ENCODE measurements at regions not wholly inside any gene's neighbourhood (a gene's known extent, or its start where the extent isn't known, plus 50 kb on each side); places are given as distances from the start of the nearest gene placed in this dataset.

DNA sequence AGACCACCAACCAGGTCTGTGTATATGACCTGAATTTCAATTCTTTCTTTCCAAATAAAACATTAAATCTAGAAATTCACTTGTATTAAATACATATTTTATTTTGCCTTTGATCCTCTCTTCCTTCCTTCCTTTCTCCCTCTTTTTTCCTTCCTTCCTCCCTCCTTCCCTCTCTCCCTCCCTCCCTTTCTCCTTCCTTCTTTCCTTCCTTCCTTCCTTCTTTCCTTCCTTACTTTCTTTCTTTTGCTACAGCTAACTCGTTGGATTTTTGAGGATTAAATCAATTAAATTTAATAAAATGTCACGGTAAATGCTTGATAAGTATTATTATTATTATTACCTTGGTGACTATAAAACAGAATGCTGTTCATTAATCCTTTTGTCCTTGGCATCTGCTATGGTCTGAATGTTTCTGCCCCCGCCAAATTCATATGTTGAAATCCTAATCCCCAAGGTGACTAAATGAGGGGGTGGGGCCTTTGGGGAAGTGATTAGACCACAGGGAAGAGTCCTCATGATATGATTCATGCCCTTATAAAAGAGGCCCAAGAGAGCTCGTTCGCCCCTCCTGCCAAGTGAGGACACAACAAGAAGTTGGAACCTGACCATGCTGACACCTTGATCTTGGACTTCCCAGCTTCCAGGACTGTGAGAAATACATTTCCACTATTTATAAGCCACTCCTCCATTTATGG lies 67.6 kb upstream of the BTBD3 start:
- no peak overlapping the region for H3K27ac ChIP-seq
- H4K20me1 ChIP-seq (ENCODE audit: insufficient read depth), result no peaks in the 10 kb centered on the region
- no peaks in the 10 kb centered on the region for H3K27me3 ChIP-seq (ENCODE audit: insufficient read depth, low read depth)
- no peak overlapping the region for H3K9ac ChIP-seq
- H3K4me1 ChIP-seq (ENCODE audit: low read depth, poor library complexity, severe bottlenecking), result no peaks in the 10 kb centered on the region
- no peak overlapping the region for H2AFZ ChIP-seq (ENCODE audit: low read depth)
- TF ChIP-seq, protein P1, sequence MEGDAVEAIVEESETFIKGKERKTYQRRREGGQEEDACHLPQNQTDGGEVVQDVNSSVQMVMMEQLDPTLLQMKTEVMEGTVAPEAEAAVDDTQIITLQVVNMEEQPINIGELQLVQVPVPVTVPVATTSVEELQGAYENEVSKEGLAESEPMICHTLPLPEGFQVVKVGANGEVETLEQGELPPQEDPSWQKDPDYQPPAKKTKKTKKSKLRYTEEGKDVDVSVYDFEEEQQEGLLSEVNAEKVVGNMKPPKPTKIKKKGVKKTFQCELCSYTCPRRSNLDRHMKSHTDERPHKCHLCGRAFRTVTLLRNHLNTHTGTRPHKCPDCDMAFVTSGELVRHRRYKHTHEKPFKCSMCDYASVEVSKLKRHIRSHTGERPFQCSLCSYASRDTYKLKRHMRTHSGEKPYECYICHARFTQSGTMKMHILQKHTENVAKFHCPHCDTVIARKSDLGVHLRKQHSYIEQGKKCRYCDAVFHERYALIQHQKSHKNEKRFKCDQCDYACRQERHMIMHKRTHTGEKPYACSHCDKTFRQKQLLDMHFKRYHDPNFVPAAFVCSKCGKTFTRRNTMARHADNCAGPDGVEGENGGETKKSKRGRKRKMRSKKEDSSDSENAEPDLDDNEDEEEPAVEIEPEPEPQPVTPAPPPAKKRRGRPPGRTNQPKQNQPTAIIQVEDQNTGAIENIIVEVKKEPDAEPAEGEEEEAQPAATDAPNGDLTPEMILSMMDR (conservative IDR thresholded peaks at IDR 0.05; ENCODE audit: low read depth, low read length), result no peak
- H3K4me3 ChIP-seq (IDR thresholded peaks at IDR 0.05; ENCODE audit: insufficient read depth, low read depth, low read length), result no peak overlapping the region
- H3K4me2 ChIP-seq, result no peak overlapping the region
- no peaks in the 10 kb centered on the region for H3K79me2 ChIP-seq (ENCODE audit: insufficient read depth, low read depth)
- H3K36me3 ChIP-seq (ENCODE audit: insufficient read depth), result no peaks in the 10 kb centered on the region

DNA sequence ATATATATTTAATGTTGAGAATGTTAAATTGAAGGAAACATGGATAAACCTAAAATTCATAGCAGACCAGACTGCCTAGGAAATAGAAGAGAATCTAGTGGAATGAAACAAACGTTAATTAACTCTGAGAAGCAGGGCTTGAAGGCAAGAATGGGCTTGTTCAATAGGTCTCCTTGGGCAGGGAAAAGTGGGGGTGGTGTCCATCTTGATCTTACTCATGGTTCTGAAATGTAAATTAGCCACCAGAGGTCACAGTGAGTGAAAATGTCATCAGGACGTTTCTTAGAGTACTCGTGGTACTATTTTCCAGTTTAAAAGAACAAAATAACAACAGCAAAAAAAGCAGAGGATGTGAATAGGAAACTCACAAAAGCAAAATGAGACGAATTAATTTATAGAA lies 66.8 kb upstream of the BTBD3 start:
- Histone ChIP-seq H3K79me2 (ENCODE audit: insufficient read depth, low read depth) (no peaks in the 10 kb centered on the region), H4K20me1 (ENCODE audit: insufficient read depth) (no peaks in the 10 kb centered on the region), H3K4me2 (no peak overlapping the region), H3K27me3 (ENCODE audit: insufficient read depth, low read depth) (no peaks in the 10 kb centered on the region), H3K36me3 (ENCODE audit: insufficient read depth) (no peaks in the 10 kb centered on the region), H3K9ac (no peak overlapping the region), H2AFZ (ENCODE audit: low read depth) (no peak overlapping the region), H3K27ac (no peak overlapping the region), H3K4me1 (ENCODE audit: low read depth, poor library complexity, severe bottlenecking) (no peaks in the 10 kb centered on the region), H3K4me3 (IDR thresholded peaks at IDR 0.05; ENCODE audit: insufficient read depth, low read depth, low read length) (no peak overlapping the region)
- TF ChIP-seq, protein P1 (conservative IDR thresholded peaks at IDR 0.05; ENCODE audit: low read depth, low read length), result no peak

DNA sequence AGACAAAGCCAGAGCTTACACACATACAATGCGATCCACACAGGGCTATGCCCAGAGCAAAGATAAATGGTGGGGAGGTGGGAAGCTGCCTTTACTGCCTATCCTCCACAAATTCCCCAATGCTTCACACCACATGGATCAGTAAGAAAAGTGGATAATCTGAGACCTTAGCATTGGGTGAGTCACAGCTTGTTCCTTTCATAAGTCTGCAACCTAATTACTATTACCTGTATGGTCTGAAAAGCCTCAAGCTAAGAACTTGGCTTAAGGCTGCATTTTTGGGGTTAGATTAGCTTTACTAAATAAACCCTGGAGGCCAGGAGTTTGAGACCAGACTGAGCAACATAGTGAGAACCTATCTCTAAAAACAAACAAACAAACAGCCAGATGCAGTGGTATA lies 66.0 kb upstream of the BTBD3 start:
- H3K4me3 ChIP-seq (IDR thresholded peaks at IDR 0.05; ENCODE audit: insufficient read depth, low read depth, low read length), result no peak overlapping the region
- no peaks in the 10 kb centered on the region for H3K36me3 ChIP-seq (ENCODE audit: insufficient read depth)
- no peaks in the 10 kb centered on the region for H3K27me3 ChIP-seq (ENCODE audit: insufficient read depth, low read depth)
- H3K9ac ChIP-seq, result no peak overlapping the region
- no peaks in the 10 kb centered on the region for H3K4me1 ChIP-seq (ENCODE audit: low read depth, poor library complexity, severe bottlenecking)
- H3K4me2 ChIP-seq, result no peak overlapping the region
- no peaks in the 10 kb centered on the region for H4K20me1 ChIP-seq (ENCODE audit: insufficient read depth)
- no peak overlapping the region for H3K27ac ChIP-seq
- TF ChIP-seq, protein P1 (conservative IDR thresholded peaks at IDR 0.05; ENCODE audit: low read depth, low read length), result no peak
- H2AFZ ChIP-seq (ENCODE audit: low read depth), result no peak overlapping the region
- H3K79me2 ChIP-seq (ENCODE audit: insufficient read depth, low read depth), result no peaks in the 10 kb centered on the region

DNA sequence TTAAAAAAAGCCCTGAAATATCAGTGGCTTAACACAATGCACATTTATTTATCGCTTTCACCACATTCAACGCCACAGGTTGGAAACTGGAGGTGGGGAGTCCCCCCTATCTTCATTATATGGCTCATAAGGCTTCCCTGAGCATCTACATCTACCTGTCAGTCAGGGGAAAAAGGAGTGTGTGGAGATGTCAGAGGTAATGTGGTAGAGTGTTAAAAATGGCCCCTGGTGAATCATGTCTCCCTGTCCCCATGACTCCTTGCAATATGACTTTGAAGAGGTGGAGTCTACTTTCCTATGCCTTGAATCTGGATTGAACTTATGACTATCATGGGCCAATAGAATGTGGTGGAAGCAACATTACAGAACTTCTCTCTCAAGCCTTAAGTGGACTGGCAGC lies 65.5 kb upstream of the BTBD3 start:
- Histone ChIP-seq H2AFZ (ENCODE audit: low read depth) (no peak overlapping the region), H3K79me2 (ENCODE audit: insufficient read depth, low read depth) (no peaks in the 10 kb centered on the region), H3K27ac (no peak overlapping the region), H3K4me2 (no peak overlapping the region), H4K20me1 (ENCODE audit: insufficient read depth) (no peaks in the 10 kb centered on the region), H3K9ac (no peak overlapping the region), H3K36me3 (ENCODE audit: insufficient read depth) (no peaks in the 10 kb centered on the region), H3K27me3 (ENCODE audit: insufficient read depth, low read depth) (no peaks in the 10 kb centered on the region), H3K4me3 (IDR thresholded peaks at IDR 0.05; ENCODE audit: insufficient read depth, low read depth, low read length) (no peak overlapping the region), H3K4me1 (ENCODE audit: low read depth, poor library complexity, severe bottlenecking) (no peaks in the 10 kb centered on the region)
- TF ChIP-seq, protein P1 (conservative IDR thresholded peaks at IDR 0.05; ENCODE audit: low read depth, low read length), result no peak

Measured in KMS-11 (cell line).